ENCODE measurements at regions not wholly inside any gene's neighbourhood (a gene's known extent, or its start where the extent isn't known, plus 50 kb on each side); places are given as distances from the start of the nearest gene placed in this dataset.

DNA sequence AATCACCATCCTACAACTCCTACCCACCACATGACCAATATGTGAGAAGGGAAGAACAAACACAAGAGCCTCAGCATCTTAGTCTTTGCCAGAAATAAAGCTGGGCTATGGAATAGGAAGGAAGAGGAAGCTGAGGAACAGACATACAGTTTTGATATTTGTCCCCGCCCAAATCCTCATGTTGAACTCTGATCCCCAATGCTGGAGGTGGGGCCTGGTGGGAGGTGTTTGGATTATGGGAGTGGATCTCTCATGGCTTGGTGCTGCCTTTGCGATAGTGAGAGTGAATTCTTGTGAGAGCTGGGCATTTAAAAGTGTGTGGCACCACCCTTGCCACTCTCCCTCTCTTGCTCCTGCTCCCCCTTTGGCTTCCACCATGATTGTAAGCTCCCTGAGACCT is 52.4 kb upstream of the NLK start:
- TF ChIP-seq POLR2AphosphoS5 (IDR thresholded peaks at IDR 0.05) (no peak), MXI1 (conservative IDR thresholded peaks at IDR 0.05; ENCODE audit: poor library complexity, severe bottlenecking) (no peak), EP300 (conservative IDR thresholded peaks at IDR 0.05; ENCODE audit: poor library complexity, severe bottlenecking) (no peak), EZH2 (IDR thresholded peaks at IDR 0.05; ENCODE audit: borderline replicate concordance, insufficient read depth, low read length, poor library complexity, severe bottlenecking) (no peak), RAD21 (conservative IDR thresholded peaks at IDR 0.05) (no peak)
- TF ChIP-seq, protein P1, sequence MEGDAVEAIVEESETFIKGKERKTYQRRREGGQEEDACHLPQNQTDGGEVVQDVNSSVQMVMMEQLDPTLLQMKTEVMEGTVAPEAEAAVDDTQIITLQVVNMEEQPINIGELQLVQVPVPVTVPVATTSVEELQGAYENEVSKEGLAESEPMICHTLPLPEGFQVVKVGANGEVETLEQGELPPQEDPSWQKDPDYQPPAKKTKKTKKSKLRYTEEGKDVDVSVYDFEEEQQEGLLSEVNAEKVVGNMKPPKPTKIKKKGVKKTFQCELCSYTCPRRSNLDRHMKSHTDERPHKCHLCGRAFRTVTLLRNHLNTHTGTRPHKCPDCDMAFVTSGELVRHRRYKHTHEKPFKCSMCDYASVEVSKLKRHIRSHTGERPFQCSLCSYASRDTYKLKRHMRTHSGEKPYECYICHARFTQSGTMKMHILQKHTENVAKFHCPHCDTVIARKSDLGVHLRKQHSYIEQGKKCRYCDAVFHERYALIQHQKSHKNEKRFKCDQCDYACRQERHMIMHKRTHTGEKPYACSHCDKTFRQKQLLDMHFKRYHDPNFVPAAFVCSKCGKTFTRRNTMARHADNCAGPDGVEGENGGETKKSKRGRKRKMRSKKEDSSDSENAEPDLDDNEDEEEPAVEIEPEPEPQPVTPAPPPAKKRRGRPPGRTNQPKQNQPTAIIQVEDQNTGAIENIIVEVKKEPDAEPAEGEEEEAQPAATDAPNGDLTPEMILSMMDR (IDR thresholded peaks at IDR 0.05; ENCODE audit: poor library complexity, severe bottlenecking): no peak
- TF ChIP-seq, protein P2, sequence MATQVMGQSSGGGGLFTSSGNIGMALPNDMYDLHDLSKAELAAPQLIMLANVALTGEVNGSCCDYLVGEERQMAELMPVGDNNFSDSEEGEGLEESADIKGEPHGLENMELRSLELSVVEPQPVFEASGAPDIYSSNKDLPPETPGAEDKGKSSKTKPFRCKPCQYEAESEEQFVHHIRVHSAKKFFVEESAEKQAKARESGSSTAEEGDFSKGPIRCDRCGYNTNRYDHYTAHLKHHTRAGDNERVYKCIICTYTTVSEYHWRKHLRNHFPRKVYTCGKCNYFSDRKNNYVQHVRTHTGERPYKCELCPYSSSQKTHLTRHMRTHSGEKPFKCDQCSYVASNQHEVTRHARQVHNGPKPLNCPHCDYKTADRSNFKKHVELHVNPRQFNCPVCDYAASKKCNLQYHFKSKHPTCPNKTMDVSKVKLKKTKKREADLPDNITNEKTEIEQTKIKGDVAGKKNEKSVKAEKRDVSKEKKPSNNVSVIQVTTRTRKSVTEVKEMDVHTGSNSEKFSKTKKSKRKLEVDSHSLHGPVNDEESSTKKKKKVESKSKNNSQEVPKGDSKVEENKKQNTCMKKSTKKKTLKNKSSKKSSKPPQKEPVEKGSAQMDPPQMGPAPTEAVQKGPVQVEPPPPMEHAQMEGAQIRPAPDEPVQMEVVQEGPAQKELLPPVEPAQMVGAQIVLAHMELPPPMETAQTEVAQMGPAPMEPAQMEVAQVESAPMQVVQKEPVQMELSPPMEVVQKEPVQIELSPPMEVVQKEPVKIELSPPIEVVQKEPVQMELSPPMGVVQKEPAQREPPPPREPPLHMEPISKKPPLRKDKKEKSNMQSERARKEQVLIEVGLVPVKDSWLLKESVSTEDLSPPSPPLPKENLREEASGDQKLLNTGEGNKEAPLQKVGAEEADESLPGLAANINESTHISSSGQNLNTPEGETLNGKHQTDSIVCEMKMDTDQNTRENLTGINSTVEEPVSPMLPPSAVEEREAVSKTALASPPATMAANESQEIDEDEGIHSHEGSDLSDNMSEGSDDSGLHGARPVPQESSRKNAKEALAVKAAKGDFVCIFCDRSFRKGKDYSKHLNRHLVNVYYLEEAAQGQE (IDR thresholded peaks at IDR 0.05; ENCODE audit: borderline replicate concordance): no peak

Measured in neural cell (in vitro differentiated cells).